ENCODE measurements at regions not wholly inside any gene's neighbourhood (a gene's known extent, or its start where the extent isn't known, plus 50 kb on each side); places are given as distances from the start of the nearest gene placed in this dataset.

DNA sequence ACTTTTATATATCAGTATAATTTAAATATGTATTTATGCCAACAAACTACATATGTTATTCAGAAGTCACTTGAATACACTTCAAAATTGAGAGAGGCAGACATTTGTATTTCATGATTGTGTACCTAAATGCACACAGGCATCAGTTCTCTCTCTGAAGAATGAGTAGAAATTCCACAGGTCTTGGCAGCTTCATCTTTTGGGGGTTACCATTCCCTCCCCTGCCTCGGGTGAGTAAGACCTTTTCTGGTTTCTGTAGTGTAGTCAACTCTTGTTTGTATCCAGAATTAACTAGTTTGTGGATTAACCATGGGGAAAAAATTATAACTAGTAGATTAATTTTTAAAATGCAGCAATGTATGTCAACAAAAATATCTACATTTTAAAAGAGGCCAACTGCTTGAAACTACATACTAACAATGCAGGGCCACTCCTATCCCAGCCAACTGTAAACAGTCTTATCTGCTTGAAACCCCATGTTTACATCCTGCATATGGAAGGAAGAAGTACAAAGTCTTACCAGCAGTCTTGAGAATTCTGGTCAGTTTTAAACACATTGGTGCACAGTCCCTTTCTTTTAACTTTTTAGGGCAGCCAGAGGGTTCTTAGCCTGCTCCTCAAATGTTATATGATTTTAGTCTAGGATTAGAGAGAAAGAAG, 339.6 kb upstream of the KIF2A start:
- H3K36me3 Mint-ChIP-seq (ENCODE audit: insufficient read depth, unreplicated experiment): no peaks in the 10 kb centered on the region
- no peak for DNase-seq
- no peak overlapping the region for H3K4me3 Mint-ChIP-seq (ENCODE audit: low read depth, unreplicated experiment)
- intact Hi-C loops (cut with micrococcal nuclease; ENCODE audit: unreplicated experiment): no loop called here
- TF ChIP-seq, protein P1, sequence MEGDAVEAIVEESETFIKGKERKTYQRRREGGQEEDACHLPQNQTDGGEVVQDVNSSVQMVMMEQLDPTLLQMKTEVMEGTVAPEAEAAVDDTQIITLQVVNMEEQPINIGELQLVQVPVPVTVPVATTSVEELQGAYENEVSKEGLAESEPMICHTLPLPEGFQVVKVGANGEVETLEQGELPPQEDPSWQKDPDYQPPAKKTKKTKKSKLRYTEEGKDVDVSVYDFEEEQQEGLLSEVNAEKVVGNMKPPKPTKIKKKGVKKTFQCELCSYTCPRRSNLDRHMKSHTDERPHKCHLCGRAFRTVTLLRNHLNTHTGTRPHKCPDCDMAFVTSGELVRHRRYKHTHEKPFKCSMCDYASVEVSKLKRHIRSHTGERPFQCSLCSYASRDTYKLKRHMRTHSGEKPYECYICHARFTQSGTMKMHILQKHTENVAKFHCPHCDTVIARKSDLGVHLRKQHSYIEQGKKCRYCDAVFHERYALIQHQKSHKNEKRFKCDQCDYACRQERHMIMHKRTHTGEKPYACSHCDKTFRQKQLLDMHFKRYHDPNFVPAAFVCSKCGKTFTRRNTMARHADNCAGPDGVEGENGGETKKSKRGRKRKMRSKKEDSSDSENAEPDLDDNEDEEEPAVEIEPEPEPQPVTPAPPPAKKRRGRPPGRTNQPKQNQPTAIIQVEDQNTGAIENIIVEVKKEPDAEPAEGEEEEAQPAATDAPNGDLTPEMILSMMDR (IDR thresholded peaks at IDR 0.05; ENCODE audit: unreplicated experiment): no peak
- no peaks in the 10 kb centered on the region for H3K9me3 Mint-ChIP-seq (ENCODE audit: low read depth, unreplicated experiment)
- peaks cover 26% of the 10 kb centered on the region for H3K27me3 Mint-ChIP-seq (ENCODE audit: unreplicated experiment)
- BruUV-seq (replicated peaks): no TSS peak
- H3K4me1 Mint-ChIP-seq (ENCODE audit: low read depth, unreplicated experiment): peaks cover 18% of the 10 kb centered on the region
- no peak overlapping the region for H3K27ac Mint-ChIP-seq (ENCODE audit: unreplicated experiment)
- CTCF ChIA-PET: no interaction called here

DNA sequence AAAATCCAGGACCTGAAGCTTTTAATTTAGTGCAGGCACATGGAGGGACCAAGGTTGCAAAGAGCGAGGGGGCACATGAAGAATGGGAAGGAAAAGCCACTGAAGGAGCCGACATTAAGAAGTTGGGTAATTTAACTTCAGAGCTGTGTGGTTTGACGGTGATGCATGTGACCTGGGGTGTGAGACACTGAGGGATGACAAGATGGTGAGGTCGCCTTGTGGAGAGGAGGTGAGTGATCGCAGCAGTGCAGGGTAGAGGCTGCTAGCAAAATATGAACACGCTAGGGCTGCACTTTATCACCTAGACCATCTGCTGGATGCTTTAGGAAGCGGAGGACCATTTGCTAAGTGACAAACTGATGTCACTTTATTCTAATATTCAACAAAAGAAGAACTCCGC, 339.0 kb upstream of the KIF2A start:
- no TSS peak for BruUV-seq (replicated peaks)
- intact Hi-C loops (cut with micrococcal nuclease; ENCODE audit: unreplicated experiment): no loop called here
- no peaks in the 10 kb centered on the region for H3K9me3 Mint-ChIP-seq (ENCODE audit: low read depth, unreplicated experiment)
- no peak for DNase-seq
- peaks cover 32% of the 10 kb centered on the region for H3K27me3 Mint-ChIP-seq (ENCODE audit: unreplicated experiment)
- no peaks in the 10 kb centered on the region for H3K36me3 Mint-ChIP-seq (ENCODE audit: insufficient read depth, unreplicated experiment)
- CTCF ChIA-PET: no interaction called here
- TF ChIP-seq, protein P1 (IDR thresholded peaks at IDR 0.05; ENCODE audit: unreplicated experiment): no peak
- no peak overlapping the region for H3K4me3 Mint-ChIP-seq (ENCODE audit: low read depth, unreplicated experiment)
- H3K4me1 Mint-ChIP-seq (ENCODE audit: low read depth, unreplicated experiment): peaks cover 18% of the 10 kb centered on the region
- H3K27ac Mint-ChIP-seq (ENCODE audit: unreplicated experiment): no peak overlapping the region

DNA sequence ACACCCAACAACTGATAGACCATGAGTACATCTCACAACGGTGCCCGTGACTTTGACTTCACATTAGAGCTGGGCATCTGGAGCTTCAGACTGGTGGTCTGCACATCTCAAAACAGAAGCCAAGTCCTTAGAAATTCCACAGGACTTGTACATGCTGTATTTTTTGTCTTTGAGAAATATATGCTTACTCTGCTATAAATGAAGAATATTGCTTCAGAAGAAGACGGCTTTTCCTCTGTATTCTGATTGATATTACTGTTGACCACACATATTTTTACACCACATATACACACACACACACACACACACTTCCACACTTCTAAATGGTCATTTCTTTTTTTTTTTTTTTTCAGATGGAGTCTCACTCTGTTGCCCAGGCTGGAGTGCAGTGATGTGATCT, 338.3 kb upstream of the KIF2A start:
- H3K36me3 Mint-ChIP-seq (ENCODE audit: insufficient read depth, unreplicated experiment): no peaks in the 10 kb centered on the region
- H3K27ac Mint-ChIP-seq (ENCODE audit: unreplicated experiment): no peak overlapping the region
- CTCF ChIA-PET: no interaction called here
- H3K27me3 Mint-ChIP-seq (ENCODE audit: unreplicated experiment): peaks cover 39% of the 10 kb centered on the region
- intact Hi-C loops (cut with micrococcal nuclease; ENCODE audit: unreplicated experiment): no loop called here
- no TSS peak for BruUV-seq (replicated peaks)
- DNase-seq: no peak
- no peak overlapping the region for H3K4me3 Mint-ChIP-seq (ENCODE audit: low read depth, unreplicated experiment)
- TF ChIP-seq, protein P1 (IDR thresholded peaks at IDR 0.05; ENCODE audit: unreplicated experiment): no peak
- no peaks in the 10 kb centered on the region for H3K9me3 Mint-ChIP-seq (ENCODE audit: low read depth, unreplicated experiment)
- peaks cover 18% of the 10 kb centered on the region for H3K4me1 Mint-ChIP-seq (ENCODE audit: low read depth, unreplicated experiment)

DNA sequence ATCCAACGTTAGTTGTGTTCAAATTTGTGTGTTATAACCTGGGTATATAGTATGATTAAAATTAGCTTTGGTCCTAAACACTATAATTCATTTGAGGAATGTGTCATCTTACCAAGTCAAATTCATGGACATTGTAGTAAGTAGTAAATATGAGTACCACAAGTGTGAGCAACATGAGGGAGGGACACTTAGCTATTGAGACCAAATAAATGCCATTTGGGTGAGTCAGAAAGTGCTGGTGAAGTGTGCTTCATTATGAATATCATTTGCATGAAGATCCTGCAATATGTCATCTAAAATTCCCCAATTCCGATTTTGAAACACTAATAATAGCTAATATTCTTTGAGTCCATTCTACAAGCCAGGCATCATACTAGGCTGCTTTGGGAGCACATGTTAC, 336.7 kb upstream of the KIF2A start:
- no peaks in the 10 kb centered on the region for H3K36me3 Mint-ChIP-seq (ENCODE audit: insufficient read depth, unreplicated experiment)
- BruUV-seq (replicated peaks): no TSS peak
- TF ChIP-seq, protein P1 (IDR thresholded peaks at IDR 0.05; ENCODE audit: unreplicated experiment): no peak
- no peaks in the 10 kb centered on the region for H3K9me3 Mint-ChIP-seq (ENCODE audit: low read depth, unreplicated experiment)
- intact Hi-C loops (cut with micrococcal nuclease; ENCODE audit: unreplicated experiment): no loop called here
- H3K4me3 Mint-ChIP-seq (ENCODE audit: low read depth, unreplicated experiment): no peak overlapping the region
- DNase-seq: no peak
- H3K27me3 Mint-ChIP-seq (ENCODE audit: unreplicated experiment): peaks cover 47% of the 10 kb centered on the region
- CTCF ChIA-PET: no interaction called here
- H3K4me1 Mint-ChIP-seq (ENCODE audit: low read depth, unreplicated experiment): peaks cover 13% of the 10 kb centered on the region
- H3K27ac Mint-ChIP-seq (ENCODE audit: unreplicated experiment): no peak overlapping the region
